ENCODE measurements at regions not wholly inside any gene's neighbourhood (a gene's known extent, or its start where the extent isn't known, plus 50 kb on each side); places are given as distances from the start of the nearest gene placed in this dataset.

DNA sequence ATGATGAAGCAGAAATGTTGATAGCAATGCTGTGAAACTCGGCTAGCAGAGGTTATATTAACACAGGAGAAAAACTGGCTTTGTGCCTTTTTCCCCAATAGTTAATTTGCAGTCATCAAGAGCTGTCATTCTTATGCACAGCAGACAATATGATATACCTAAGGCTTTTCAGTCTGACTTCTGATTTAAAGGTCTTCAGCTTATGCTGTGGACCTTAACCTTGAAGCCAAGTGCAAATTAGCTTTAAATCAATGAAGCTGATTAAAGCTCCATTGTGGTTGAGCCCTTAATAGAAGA lies 171.6 kb upstream of the ID4 start:
- Mint-ChIP-seq H3K4me3 (no peak overlapping the region), H3K4me1 (peaks cover 40% of the 10 kb centered on the region)
- 68 to 78% methylated on average over 1 of the region's 1 CpG for WGBS, 2 experiments (ENCODE audit: insufficient coverage in 1 of 2, insufficient read length in 1 of 2)

DNA sequence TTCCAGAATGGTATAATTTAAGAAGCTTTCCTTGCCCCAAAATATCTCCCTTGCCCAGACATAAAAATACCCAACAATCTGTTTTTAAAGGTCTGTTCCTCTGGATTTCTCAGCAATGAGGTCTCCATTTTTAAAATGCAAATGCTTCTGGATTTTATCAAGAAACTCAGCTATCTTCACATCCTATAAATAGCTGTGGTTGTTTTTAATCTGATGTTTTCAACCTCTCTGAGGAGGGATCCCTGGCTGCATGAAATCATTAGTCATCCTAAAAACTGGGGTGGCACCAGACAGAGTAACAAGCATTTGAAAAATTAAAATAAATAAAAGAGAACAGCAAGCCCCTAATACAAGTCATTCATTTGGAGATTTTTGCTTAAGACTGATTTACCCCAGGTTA lies 168.5 kb upstream of the ID4 start:
- no peaks in the 10 kb centered on the region for H3K27me3 ChIP-seq (ENCODE audit: control insufficient read depth, insufficient read depth, low read length, poor library complexity, severe bottlenecking)
- DNase-seq = no peak
- Mint-ChIP-seq H3K27ac (no peak overlapping the region), H3K4me1 (peaks cover 29% of the 10 kb centered on the region), H3K36me3 (ENCODE audit: low read depth) (no peaks in the 10 kb centered on the region), H3K4me3 (no peak overlapping the region), H3K9me3 (no peaks in the 10 kb centered on the region), H3K27me3 (ENCODE audit: insufficient read depth) (peaks cover 5% of the 10 kb centered on the region)
- peaks cover 4% of the 10 kb centered on the region for H3K4me1 ChIP-seq (ENCODE audit: control insufficient read depth, insufficient read depth, low read length)
- no peak overlapping the region for H3K9ac ChIP-seq (ENCODE audit: extremely low read depth, low read length, poor library complexity, severe bottlenecking)
- no peak overlapping the region for H3K27ac ChIP-seq (ENCODE audit: low read depth, low read length)
- no peaks in the 10 kb centered on the region for H3K9me3 ChIP-seq (ENCODE audit: control insufficient read depth, low read length)
- no peaks in the 10 kb centered on the region for H3K36me3 ChIP-seq (ENCODE audit: control insufficient read depth, insufficient read depth, low read length)
- no peak overlapping the region for H3K4me3 ChIP-seq (ENCODE audit: low read length)
- TF ChIP-seq, protein P1, sequence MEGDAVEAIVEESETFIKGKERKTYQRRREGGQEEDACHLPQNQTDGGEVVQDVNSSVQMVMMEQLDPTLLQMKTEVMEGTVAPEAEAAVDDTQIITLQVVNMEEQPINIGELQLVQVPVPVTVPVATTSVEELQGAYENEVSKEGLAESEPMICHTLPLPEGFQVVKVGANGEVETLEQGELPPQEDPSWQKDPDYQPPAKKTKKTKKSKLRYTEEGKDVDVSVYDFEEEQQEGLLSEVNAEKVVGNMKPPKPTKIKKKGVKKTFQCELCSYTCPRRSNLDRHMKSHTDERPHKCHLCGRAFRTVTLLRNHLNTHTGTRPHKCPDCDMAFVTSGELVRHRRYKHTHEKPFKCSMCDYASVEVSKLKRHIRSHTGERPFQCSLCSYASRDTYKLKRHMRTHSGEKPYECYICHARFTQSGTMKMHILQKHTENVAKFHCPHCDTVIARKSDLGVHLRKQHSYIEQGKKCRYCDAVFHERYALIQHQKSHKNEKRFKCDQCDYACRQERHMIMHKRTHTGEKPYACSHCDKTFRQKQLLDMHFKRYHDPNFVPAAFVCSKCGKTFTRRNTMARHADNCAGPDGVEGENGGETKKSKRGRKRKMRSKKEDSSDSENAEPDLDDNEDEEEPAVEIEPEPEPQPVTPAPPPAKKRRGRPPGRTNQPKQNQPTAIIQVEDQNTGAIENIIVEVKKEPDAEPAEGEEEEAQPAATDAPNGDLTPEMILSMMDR (conservative IDR thresholded peaks at IDR 0.05) = no peak

More for the DNA sequence above, 171.6 kb upstream of the ID4 start:
- H3K27ac ChIP-seq (ENCODE audit: low read depth, low read length) = no peak overlapping the region
- no peak for DNase-seq
- no peaks in the 10 kb centered on the region for H3K9me3 ChIP-seq (ENCODE audit: control insufficient read depth, low read length)
- no peaks in the 10 kb centered on the region for H3K36me3 ChIP-seq (ENCODE audit: control insufficient read depth, insufficient read depth, low read length)
- H3K4me1 ChIP-seq (ENCODE audit: control insufficient read depth, insufficient read depth, low read length) = peaks cover 10% of the 10 kb centered on the region
- no peak overlapping the region for H3K4me3 ChIP-seq (ENCODE audit: low read length)
- H3K27me3 ChIP-seq (ENCODE audit: control insufficient read depth, insufficient read depth, low read length, poor library complexity, severe bottlenecking) = no peaks in the 10 kb centered on the region
- peaks cover 10% of the 10 kb centered on the region for H3K27me3 Mint-ChIP-seq (ENCODE audit: insufficient read depth)
- no peaks in the 10 kb centered on the region for H3K36me3 Mint-ChIP-seq (ENCODE audit: low read depth)
- no peak overlapping the region for H3K9ac ChIP-seq (ENCODE audit: extremely low read depth, low read length, poor library complexity, severe bottlenecking)
- H3K27ac Mint-ChIP-seq = no peak overlapping the region
- TF ChIP-seq, protein P1 (conservative IDR thresholded peaks at IDR 0.05) = no peak
- no peaks in the 10 kb centered on the region for H3K9me3 Mint-ChIP-seq

DNA sequence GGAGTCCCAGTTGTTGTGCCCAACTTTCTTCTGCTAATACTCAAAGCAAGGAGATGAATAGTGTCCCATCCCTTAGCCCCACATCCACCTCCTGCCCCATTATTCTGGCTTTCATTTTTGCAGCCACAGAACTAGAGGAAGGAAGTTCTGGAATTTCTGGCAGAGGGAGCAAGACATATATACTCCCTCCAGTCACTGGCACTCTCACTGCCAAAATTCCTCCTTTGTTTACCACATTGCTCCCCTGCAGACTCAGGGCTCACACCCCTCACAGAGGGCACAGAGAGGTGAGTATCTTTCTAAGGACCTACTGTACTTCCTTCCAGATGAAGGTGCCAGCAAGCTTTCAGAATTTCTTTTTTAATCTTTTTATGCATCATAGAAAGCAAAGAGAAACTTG lies 168.0 kb upstream of the ID4 start:
- Mint-ChIP-seq H3K36me3 (ENCODE audit: low read depth) (no peaks in the 10 kb centered on the region), H3K4me1 (peaks cover 26% of the 10 kb centered on the region), H3K9me3 (no peaks in the 10 kb centered on the region), H3K4me3 (no peak overlapping the region), H3K27ac (no peak overlapping the region), H3K27me3 (ENCODE audit: insufficient read depth) (peaks cover 3% of the 10 kb centered on the region)
- TF ChIP-seq, protein P1 (conservative IDR thresholded peaks at IDR 0.05) = no peak
- Histone ChIP-seq H3K4me3 (ENCODE audit: low read length) (no peak overlapping the region), H3K36me3 (ENCODE audit: control insufficient read depth, insufficient read depth, low read length) (no peaks in the 10 kb centered on the region), H3K27me3 (ENCODE audit: control insufficient read depth, insufficient read depth, low read length, poor library complexity, severe bottlenecking) (no peaks in the 10 kb centered on the region), H3K9me3 (ENCODE audit: control insufficient read depth, low read length) (no peaks in the 10 kb centered on the region), H3K9ac (ENCODE audit: extremely low read depth, low read length, poor library complexity, severe bottlenecking) (no peak overlapping the region), H3K27ac (ENCODE audit: low read depth, low read length) (no peak overlapping the region), H3K4me1 (ENCODE audit: control insufficient read depth, insufficient read depth, low read length) (peaks cover 4% of the 10 kb centered on the region)
- no peak for DNase-seq

Measured in endodermal cell (in vitro differentiated cells).